ENCODE measurements at regions not wholly inside any gene's neighbourhood (a gene's known extent, or its start where the extent isn't known, plus 50 kb on each side); places are given as distances from the start of the nearest gene placed in this dataset.

GRCh38 chr3:193827871-193828270, 234.9 kb downstream of the OPA1 start:
- TF ChIP-seq CTCF (IDR thresholded peaks at IDR 0.05) (no peak), POLR2A (IDR thresholded peaks at IDR 0.05) (no peak)
